Uterus (tissue), 3 donors: ENCODE measurements at regions not wholly inside any gene's neighbourhood (a gene's known extent, or its start where the extent isn't known, plus 50 kb on each side); places are given as distances from the start of the nearest gene placed in this dataset.

Experiments used
- DNase-seq, 2 donors: peaks; one replicate each; pipeline ENCODE4 v3.0.0-alpha.2; 2019 to 2020
- H3K27ac ChIP-seq, 2 donors: fragments of 200-600 bp; sonication (generic); 1 replicate in 1 of 2; 2 replicates in 1 of 2; pipeline ENCODE4 v1.5.1; 2016 to 2018
- H3K27me3 ChIP-seq, 2 donors: fragments of 200-600 bp; sonication (generic); one replicate each; pipeline ENCODE4 v1.5.1; 2018 to 2019; ENCODE audit warnings: control low read depth in 1 of 2
- H3K36me3 ChIP-seq, 2 donors: fragments of 200-600 bp; sonication (generic); one replicate each; pipeline ENCODE4 v1.5.1; 2019; ENCODE audit warnings: control low read depth in 1 of 2
- H3K4me1 ChIP-seq, 2 donors: fragments of 200-600 bp; sonication (generic); one replicate each; pipeline ENCODE4 v1.5.1; 2018 to 2019; ENCODE audit warnings: control low read depth in 1 of 2
- H3K4me3 ChIP-seq, 2 donors: fragments of 200-600 bp; sonication (generic); 1 replicate in 1 of 2; 2 replicates in 1 of 2; pipeline ENCODE4 v1.5.1; 2018 to 2019; ENCODE audit warnings: mild to moderate bottlenecking in 1 of 2
- H3K9me3 ChIP-seq, 2 donors: fragments of 200-600 bp; sonication (generic); one replicate each; pipeline ENCODE4 v1.5.1; 2019; ENCODE audit warnings: control low read depth in 1 of 2
- CTCF ChIP-seq, 4 experiments: fragments of 200-600 bp in 2 of 4; fragments of 450-650 bp in 2 of 4; sonication (generic) in 2 of 4; IDR thresholded peaks; one replicate each; pipeline ENCODE4 v1.5.1; 2016 to 2019; ENCODE audit warnings: antibody characterized with exemption in 4 of 4, mild to moderate bottlenecking in 2 of 4, moderate library complexity in 1 of 4
- POLR2A ChIP-seq, 2 donors: fragments of 450-650 bp; IDR thresholded peaks; one replicate each; pipeline ENCODE4 v1.6.1; 2016; ENCODE audit warnings: antibody characterized with exemption in 2 of 2, mild to moderate bottlenecking in 1 of 2, moderate library complexity in 1 of 2
- intact Hi-C: fragments of 100-400 bp; cut with DNase I; formaldehyde crosslinking; loops from one replicate; pipeline ENCODE4 v1.15.1; 2023; ENCODE audit warnings: low total_unique reads
- donor health status: DM: yes; HTN: yes; CAD: no.

- Histone ChIP-seq H3K27ac (no peak overlapping the region), H3K27me3 (no peaks in the 10 kb centered on the region), H3K9me3 (no peaks in the 10 kb centered on the region), H3K4me3 (no peak overlapping the region), H3K36me3 (no peaks in the 10 kb centered on the region), H3K4me1 (no peaks in the 10 kb centered on the region)
- TF ChIP-seq CTCF (IDR thresholded peaks at IDR 0.05) (no peak), POLR2A (IDR thresholded peaks at IDR 0.05) (no peak)
- intact Hi-C loops, result no loop called here
- no peak for DNase-seq
Observed at GRCh38 chr14:54241517-54241916, 155.3 kb upstream of the CDKN3 start.

GRCh38 chr14:54251356-54251755 is 145.5 kb upstream of the CDKN3 start:
- H3K27me3 ChIP-seq, result no peaks in the 10 kb centered on the region
- TF ChIP-seq CTCF (IDR thresholded peaks at IDR 0.05), result no peak
- no peak for TF ChIP-seq POLR2A (IDR thresholded peaks at IDR 0.05)
- intact Hi-C loops, result no loop called here

GRCh38 chr14:54252072-54252730 is 144.6 kb upstream of the CDKN3 start:
- intact Hi-C loops, result no loop called here
- H3K9me3 ChIP-seq, result no peaks in the 10 kb centered on the region
- no peaks in the 10 kb centered on the region for H3K4me1 ChIP-seq
- H3K36me3 ChIP-seq, result no peaks in the 10 kb centered on the region
- H3K4me3 ChIP-seq, result no peak overlapping the region
- TF ChIP-seq POLR2A (IDR thresholded peaks at IDR 0.05) (no peak), CTCF (IDR thresholded peaks at IDR 0.05) (no peak)
- H3K27me3 ChIP-seq, result no peaks in the 10 kb centered on the region
- DNase-seq, result no peak
- no peak overlapping the region for H3K27ac ChIP-seq

More at GRCh38 chr14:54251356-54251755, 145.5 kb upstream of the CDKN3 start:
- no peaks in the 10 kb centered on the region for H3K9me3 ChIP-seq
- no peak overlapping the region for H3K27ac ChIP-seq
- H3K36me3 ChIP-seq, result no peaks in the 10 kb centered on the region
- H3K4me3 ChIP-seq, result no peak overlapping the region
- no peak for DNase-seq
- H3K4me1 ChIP-seq, result no peaks in the 10 kb centered on the region

- Histone ChIP-seq H3K27me3 (no peaks in the 10 kb centered on the region), H3K9me3 (no peaks in the 10 kb centered on the region), H3K27ac (no peak overlapping the region), H3K4me1 (no peaks in the 10 kb centered on the region), H3K36me3 (no peaks in the 10 kb centered on the region), H3K4me3 (no peak overlapping the region)
- DNase-seq, result no peak
- intact Hi-C loops, result no loop called here
- TF ChIP-seq CTCF (IDR thresholded peaks at IDR 0.05) (no peak), POLR2A (IDR thresholded peaks at IDR 0.05) (no peak)
Observed at GRCh38 chr14:54253195-54253947, 143.4 kb upstream of the CDKN3 start.

- H3K4me1 ChIP-seq, result no peaks in the 10 kb centered on the region
- H3K4me3 ChIP-seq, result no peak overlapping the region
- no peaks in the 10 kb centered on the region for H3K9me3 ChIP-seq
- no peak overlapping the region for H3K27ac ChIP-seq
- no peaks in the 10 kb centered on the region for H3K27me3 ChIP-seq
- intact Hi-C loops, result no loop called here
- DNase-seq, result no peak
- TF ChIP-seq POLR2A (IDR thresholded peaks at IDR 0.05), result no peak
- no peak for TF ChIP-seq CTCF (IDR thresholded peaks at IDR 0.05)
- H3K36me3 ChIP-seq, result no peaks in the 10 kb centered on the region
Observed at GRCh38 chr14:54256156-54256555, 140.7 kb upstream of the CDKN3 start.
